D721Med (cell line): ENCODE measurements at regions not wholly inside any gene's neighbourhood (a gene's known extent, or its start where the extent isn't known, plus 50 kb on each side); places are given as distances from the start of the nearest gene placed in this dataset.

Source experiments
- DNase-seq: peaks from one replicate; pipeline ENCODE4 v3.0.0; 2011; ENCODE audit warnings: low spot score; ENCODE audit not compliant: insufficient read length
- FAIRE-seq: peaks from 2 replicates; lab custom pipeline; 2011; peaks lifted over from hg19 to GRCh38; lab: Jason Lieb, UNC
- CTCF ChIP-seq: IDR thresholded peaks from 2 replicates; pipeline ENCODE4 v1.5.1; 2012; ENCODE audit warnings: mild to moderate bottlenecking, control low read depth; ENCODE audit not compliant: insufficient read depth; ENCODE audit errors: missing control alignments

GRCh38 chr10:25094590-25094989, 78.2 kb downstream of the THNSL1 start:
- DNase-seq (no peak), FAIRE-seq (no peak)
- no peak for TF ChIP-seq CTCF

DNA sequence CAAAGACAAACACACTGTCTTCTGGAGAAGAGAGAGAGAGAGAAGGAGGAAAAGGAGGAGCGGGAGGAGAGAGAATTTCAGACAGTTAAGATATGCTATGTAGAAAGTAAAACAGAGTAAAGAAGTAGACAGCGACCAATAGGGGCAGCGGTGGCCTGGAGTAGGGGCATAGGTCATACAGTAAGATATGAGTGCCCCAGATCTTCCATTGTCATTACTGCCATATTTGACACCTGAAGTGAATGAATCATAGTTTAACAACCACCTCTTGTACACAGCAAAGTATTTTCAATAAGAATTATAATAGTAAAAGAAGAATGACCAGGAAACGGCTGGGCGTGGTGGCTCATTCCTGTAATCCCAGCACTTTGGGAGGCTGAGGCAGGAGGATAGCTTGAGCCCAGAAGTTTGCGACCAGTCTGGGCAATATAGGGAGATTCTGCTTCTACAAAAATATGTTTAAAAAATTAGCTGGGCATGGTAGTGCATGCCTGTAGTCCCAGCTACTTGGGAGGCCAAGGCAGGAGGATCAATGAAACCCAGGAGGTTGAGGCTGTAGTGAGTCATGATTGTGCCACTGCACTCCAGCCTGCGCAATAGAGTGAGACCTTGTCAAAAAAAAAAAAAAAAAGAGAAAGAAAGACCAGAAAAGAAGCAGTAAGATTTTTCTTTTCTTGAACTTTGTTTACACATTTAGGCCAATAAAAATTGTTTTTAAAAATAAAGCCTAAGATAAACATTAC, 77.0 kb upstream of the GPR158 start:
- FAIRE-seq (no peak), DNase-seq (no peak)
- no peak for TF ChIP-seq CTCF

DNA sequence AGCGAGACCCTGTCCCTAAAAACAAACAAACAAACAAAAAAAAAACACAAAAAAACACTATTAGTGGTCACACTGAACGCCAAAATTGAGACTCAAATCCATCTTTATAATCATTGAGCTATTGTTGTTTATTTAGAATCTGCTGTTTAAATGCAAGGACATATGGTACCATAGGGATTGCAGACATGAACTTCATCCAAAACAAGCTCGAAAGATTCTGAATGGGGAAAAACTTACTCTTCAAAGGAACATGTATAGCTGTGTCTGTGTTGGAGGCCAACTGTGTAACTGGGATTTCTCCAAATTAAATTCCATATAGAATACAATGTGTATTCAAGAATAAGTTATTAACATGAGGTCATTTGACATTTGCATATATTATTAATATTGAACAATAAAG, 74.7 kb upstream of the GPR158 start:
- no peak for FAIRE-seq
- TF ChIP-seq CTCF = no peak
- DNase-seq = no peak

DNA sequence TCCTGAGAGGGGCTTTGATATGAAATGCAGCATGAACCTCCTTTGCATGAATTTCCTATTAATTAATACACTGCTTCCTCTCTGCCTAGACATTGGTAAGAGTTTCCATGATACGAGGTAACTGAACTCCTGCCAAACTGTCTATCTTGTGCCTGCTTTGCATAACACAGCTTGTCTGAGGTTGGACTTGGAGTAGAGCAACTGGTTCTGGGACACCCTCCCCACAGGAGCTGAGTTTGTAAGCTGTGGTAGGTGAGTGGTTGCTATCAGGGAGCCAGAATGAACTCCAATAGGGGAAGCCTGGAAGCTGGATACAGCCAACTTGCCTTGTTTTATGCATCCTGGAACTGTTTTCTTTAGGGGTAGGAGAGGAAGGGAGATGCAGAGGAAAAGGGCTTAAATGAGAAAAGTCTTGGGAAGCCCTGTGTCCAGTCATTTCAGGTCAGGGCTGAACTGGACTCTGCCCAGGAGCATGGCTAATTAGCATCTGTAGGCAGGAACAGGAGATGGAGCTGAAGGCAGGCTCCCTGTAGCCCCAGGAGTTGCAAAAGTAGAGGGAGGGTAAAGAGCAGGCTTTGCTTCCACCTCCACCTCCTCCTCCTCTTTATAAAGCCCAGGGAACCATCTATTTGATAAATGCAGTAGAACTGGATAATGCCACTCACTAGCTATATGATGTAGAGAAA, 73.2 kb upstream of the GPR158 start:
- no peak for TF ChIP-seq CTCF
- DNase-seq (no peak), FAIRE-seq (no peak)

DNA sequence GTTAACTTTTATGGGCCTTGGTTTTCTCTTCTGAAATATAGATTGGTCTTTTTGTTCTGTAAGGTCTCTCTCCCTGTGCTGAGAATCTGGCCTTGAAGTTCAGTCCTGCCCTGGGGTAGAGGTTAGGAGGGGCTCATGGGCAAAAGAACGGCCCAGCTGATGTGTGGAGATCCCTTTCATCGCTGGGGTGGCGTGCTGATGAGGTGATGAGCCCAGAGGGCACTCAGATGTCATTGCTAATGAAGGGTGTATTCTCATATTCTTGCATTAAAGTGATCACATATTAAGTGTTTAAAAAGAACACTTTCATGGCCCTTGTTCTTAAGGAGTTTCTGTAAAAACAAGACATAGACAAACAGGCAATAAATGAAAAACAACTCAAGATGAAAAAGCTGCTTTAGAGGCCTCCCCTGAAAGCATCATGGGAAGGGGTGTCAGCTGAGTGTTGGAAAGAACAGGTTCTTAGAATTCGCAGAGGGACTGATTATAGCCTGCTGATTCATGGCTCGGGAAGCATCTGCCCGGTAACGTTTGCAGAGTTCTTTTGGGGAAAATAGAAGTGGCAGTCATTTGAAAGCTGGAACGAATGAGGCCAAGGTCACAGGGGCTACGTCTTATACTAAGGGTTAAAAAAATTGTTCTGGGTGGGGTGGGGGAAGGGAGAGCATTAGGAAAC, 72.5 kb upstream of the GPR158 start:
- TF ChIP-seq CTCF = no peak
- DNase-seq (no peak), FAIRE-seq (no peak)

DNA sequence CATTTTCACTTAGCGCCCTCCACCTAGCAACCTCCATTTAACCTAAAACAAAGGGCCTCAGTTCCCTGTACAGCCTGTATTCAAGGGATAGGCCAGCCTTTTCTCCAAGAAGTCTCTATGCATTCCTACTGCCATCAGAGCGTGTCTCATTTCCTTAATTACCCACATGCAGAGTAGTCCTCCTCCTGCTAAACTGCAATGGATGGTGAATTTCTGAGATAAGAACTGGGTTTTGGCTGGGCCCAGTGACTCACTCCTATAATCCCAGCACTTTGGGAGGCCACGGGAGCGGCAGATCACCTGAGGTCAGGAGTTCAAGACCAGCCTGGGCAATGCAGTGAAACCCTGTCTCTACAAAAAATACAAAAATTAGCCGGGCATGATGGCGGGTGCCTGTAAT, 71.1 kb upstream of the GPR158 start:
- TF ChIP-seq CTCF = no peak
- DNase-seq (no peak), FAIRE-seq (no peak)
